Activated naive CD8-positive, alpha-beta T cell treated with anti-CD3 and anti-CD28 coated beads, Interleukin-2, amount 10 ng/mL, durations not matched to agents 7 days and 5 days (primary cell): ENCODE measurements at regions not wholly inside any gene's neighbourhood (a gene's known extent, or its start where the extent isn't known, plus 50 kb on each side); places are given as distances from the start of the nearest gene placed in this dataset.

Experiments used
- ATAC-seq: fragments of 150-1000 bp; cut with Tn5 transposase; one replicate; pipeline ENCODE4 v1.10.0; 2021; ENCODE audit warnings: low read depth, moderate library complexity
- POLR2A ChIA-PET: fragments of 350-600 bp; sonication (Branson Sonifier 250); formaldehyde crosslinking; loops from one replicate; lab custom pipeline; 2021; ENCODE audit warnings: antibody characterized with exemption; lab: Charles Lee
- DNase-seq: peaks from one replicate; pipeline ENCODE4 v3.0.0; 2021
- H3K27ac Mint-ChIP-seq: one replicate; pipeline ENCODE4 v1.8.0; 2022; ENCODE audit warnings: mild to moderate bottlenecking, mixed read lengths
- H3K27me3 Mint-ChIP-seq: one replicate; pipeline ENCODE4 v1.8.0; 2022; ENCODE audit warnings: mild to moderate bottlenecking, moderate library complexity, mixed read lengths
- H3K36me3 Mint-ChIP-seq: one replicate; pipeline ENCODE4 v1.8.0; 2021; ENCODE audit warnings: mild to moderate bottlenecking, mixed read lengths
- H3K4me1 Mint-ChIP-seq: one replicate; pipeline ENCODE4 v1.8.0; 2021; ENCODE audit warnings: mixed read lengths
- H3K4me3 Mint-ChIP-seq: one replicate; pipeline ENCODE4 v1.8.0; 2022; ENCODE audit warnings: mild to moderate bottlenecking, moderate library complexity, mixed read lengths
- H3K9me3 Mint-ChIP-seq: one replicate; pipeline ENCODE4 v1.8.0; 2021; ENCODE audit warnings: mixed read lengths

- POLR2A ChIA-PET: no interaction called here
- no peak overlapping the region for H3K27ac Mint-ChIP-seq
- ATAC-seq (no peak), DNase-seq (no peak)
- no peak overlapping the region for H3K4me3 Mint-ChIP-seq
- H3K4me1 Mint-ChIP-seq: no peaks in the 10 kb centered on the region
- peaks cover 28% of the 10 kb centered on the region for H3K27me3 Mint-ChIP-seq
- H3K36me3 Mint-ChIP-seq: no peaks in the 10 kb centered on the region
- no peaks in the 10 kb centered on the region for H3K9me3 Mint-ChIP-seq
Measured at GRCh38 chr5:2030131-2030530, 147.4 kb upstream of the IRX4 start.

- no peaks in the 10 kb centered on the region for H3K4me1 Mint-ChIP-seq
- ATAC-seq (no peak), DNase-seq (no peak)
- POLR2A ChIA-PET: no interaction called here
- peaks cover 32% of the 10 kb centered on the region for H3K27me3 Mint-ChIP-seq
- H3K9me3 Mint-ChIP-seq: no peaks in the 10 kb centered on the region
- H3K27ac Mint-ChIP-seq: no peak overlapping the region
- no peak overlapping the region for H3K4me3 Mint-ChIP-seq
- H3K36me3 Mint-ChIP-seq: no peaks in the 10 kb centered on the region
Measured at GRCh38 chr5:2029206-2029605, 146.5 kb upstream of the IRX4 start.

DNA sequence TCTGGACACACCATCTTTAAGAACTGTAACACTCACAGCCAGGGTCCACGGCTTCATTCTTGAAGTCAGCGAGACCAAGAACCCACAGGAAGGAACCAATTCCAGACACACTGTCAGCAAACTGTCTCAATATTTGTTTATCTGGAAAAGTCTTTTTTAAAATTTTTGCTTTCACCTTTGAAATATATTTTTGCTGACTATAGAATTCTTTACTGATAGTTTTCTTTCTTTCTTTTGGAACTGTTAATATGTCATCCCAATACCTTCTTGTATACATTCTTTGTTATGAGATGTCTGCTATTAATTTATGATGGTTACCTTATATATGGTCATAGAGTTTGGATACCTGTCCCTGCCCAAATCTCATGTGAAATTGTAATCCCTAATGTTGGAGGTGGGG is 145.1 kb upstream of the IRX4 start:
- no peaks in the 10 kb centered on the region for H3K9me3 Mint-ChIP-seq
- ATAC-seq: no peak
- H3K36me3 Mint-ChIP-seq: no peaks in the 10 kb centered on the region
- no peak overlapping the region for H3K27ac Mint-ChIP-seq
- DNase-seq: no peak
- H3K4me3 Mint-ChIP-seq: no peak overlapping the region
- POLR2A ChIA-PET: no interaction called here
- H3K27me3 Mint-ChIP-seq: peaks cover 29% of the 10 kb centered on the region
- H3K4me1 Mint-ChIP-seq: no peaks in the 10 kb centered on the region

- Mint-ChIP-seq H3K4me3 (no peak overlapping the region), H3K36me3 (no peaks in the 10 kb centered on the region), H3K4me1 (no peaks in the 10 kb centered on the region), H3K27me3 (peaks cover 19% of the 10 kb centered on the region), H3K27ac (no peak overlapping the region), H3K9me3 (no peaks in the 10 kb centered on the region)
- DNase-seq (no peak), ATAC-seq (no peak)
- POLR2A ChIA-PET: no interaction called here
Measured at GRCh38 chr5:2024986-2025721, 142.4 kb upstream of the IRX4 start.

GRCh38 chr5:2023196-2023595 is 140.5 kb upstream of the IRX4 start:
- no peak overlapping the region for H3K27ac Mint-ChIP-seq

DNA sequence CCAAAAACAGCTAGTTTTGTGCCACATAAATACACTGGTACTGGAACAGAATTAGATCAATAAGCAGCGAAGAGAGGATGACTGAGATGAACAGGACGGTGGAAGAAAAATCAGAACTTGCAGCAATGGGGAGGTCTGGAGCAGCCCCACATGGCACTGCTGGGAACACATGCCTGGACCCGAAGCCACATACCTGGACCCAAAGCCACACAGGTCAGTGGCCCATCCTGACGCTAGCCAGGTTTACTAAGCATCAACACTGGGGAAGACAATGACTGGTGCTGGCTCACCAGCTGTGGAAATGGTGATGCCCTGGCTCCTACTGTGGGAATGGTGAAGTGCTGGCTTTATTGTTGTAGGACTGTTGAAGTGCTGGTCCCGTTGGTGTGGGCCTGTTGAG is 139.7 kb upstream of the IRX4 start:
- Mint-ChIP-seq H3K36me3 (no peaks in the 10 kb centered on the region), H3K4me3 (no peak overlapping the region), H3K27me3 (peaks cover 11% of the 10 kb centered on the region), H3K4me1 (no peaks in the 10 kb centered on the region), H3K27ac (no peak overlapping the region), H3K9me3 (no peaks in the 10 kb centered on the region)
- ATAC-seq: no peak
- DNase-seq: no peak
- POLR2A ChIA-PET: no interaction called here

More at GRCh38 chr5:2023196-2023595, 140.5 kb upstream of the IRX4 start:
- POLR2A ChIA-PET: no interaction called here
- H3K4me1 Mint-ChIP-seq: no peaks in the 10 kb centered on the region
- no peak for DNase-seq
- H3K27me3 Mint-ChIP-seq: peaks cover 14% of the 10 kb centered on the region
- no peaks in the 10 kb centered on the region for H3K9me3 Mint-ChIP-seq
- H3K36me3 Mint-ChIP-seq: no peaks in the 10 kb centered on the region
- no peak for ATAC-seq
- H3K4me3 Mint-ChIP-seq: no peak overlapping the region

DNA sequence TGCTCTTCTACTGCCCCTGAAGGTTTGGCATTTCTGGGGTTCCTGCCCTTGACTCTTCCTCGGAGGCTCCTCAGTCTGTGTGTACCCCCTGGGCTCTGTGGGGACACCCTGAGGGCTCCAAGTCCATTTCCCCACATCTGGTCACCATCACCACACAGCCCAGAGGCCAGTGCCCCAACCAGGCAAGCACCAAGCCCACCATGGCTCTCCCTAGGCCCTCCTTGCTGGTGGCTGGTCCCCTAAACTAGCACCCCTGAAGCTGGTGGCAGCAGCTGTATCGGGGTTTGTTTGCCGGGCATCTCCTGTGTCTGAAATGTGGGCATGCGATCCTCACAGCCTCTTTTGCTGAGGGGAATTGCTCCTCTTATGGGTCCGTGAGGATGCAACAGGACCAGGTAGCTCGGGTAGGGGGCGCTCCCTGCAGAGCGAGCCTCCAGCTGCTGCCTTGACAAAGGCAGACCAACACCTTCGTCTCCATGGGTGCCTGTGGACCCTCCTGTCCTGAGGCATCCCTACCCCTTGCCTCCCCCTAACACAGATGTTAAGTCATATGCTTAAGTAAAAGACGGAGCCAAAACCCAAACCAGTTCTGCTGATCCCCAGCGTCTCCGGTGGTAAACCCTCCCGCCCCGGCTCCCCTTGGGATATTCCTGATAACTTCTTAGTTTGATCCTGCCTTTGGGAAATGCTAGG is 138.9 kb upstream of the IRX4 start:
- Mint-ChIP-seq H3K9me3 (no peaks in the 10 kb centered on the region), H3K4me1 (no peaks in the 10 kb centered on the region), H3K36me3 (no peaks in the 10 kb centered on the region), H3K4me3 (no peak overlapping the region), H3K27ac (no peak overlapping the region), H3K27me3 (peaks cover 9% of the 10 kb centered on the region)
- DNase-seq (no peak), ATAC-seq (no peak)
- POLR2A ChIA-PET: no interaction called here

GRCh38 chr5:2020730-2021129 is 138.0 kb upstream of the IRX4 start:
- Mint-ChIP-seq H3K27ac (no peak overlapping the region), H3K4me1 (no peaks in the 10 kb centered on the region), H3K27me3 (peaks cover 9% of the 10 kb centered on the region), H3K9me3 (no peaks in the 10 kb centered on the region), H3K36me3 (no peaks in the 10 kb centered on the region), H3K4me3 (no peak overlapping the region)
- DNase-seq (no peak), ATAC-seq (no peak)
- POLR2A ChIA-PET: no interaction called here

DNA sequence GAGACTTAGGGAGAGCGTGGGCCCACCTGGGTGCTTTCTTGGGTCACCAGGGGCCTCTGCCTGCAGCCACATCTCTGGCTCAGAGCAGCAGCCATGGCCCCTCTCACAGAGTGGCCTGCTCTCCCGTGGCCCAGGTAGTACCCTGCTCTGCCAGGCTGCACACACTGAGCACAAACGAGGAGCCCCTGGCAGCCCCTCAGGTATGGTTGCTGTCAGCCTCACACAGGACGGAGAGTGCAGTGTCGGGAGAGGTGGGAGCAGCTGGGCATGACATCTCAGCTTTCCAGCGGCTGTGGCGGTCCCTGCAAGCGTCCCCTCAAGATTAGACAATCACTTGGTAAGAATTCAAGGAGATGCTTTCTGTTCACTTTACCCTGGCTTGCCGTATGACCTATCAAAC is 137.0 kb upstream of the IRX4 start:
- H3K27ac Mint-ChIP-seq: no peak overlapping the region
- H3K9me3 Mint-ChIP-seq: no peaks in the 10 kb centered on the region
- no peak for DNase-seq
- no peak overlapping the region for H3K4me3 Mint-ChIP-seq
- H3K36me3 Mint-ChIP-seq: no peaks in the 10 kb centered on the region
- POLR2A ChIA-PET: no interaction called here
- ATAC-seq: no peak
- no peaks in the 10 kb centered on the region for H3K4me1 Mint-ChIP-seq
- H3K27me3 Mint-ChIP-seq: peaks cover 5% of the 10 kb centered on the region

DNA sequence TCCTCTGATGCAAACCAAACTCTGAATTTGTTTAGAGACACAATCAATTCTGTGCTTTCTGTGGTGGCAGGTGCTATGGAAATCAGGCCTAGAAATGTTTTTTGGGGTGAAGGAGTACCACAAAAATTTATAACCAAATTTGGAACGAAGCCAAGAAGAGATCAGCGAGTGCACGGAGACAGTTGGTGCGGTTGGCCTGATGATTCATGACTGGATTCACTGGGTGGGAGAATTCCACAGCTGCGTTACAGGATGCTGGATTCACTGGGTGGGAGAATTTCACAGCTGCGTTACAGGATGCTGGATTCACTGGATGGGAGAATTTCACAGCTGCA is 135.6 kb upstream of the IRX4 start:
- no peak for DNase-seq
- Mint-ChIP-seq H3K4me1 (no peaks in the 10 kb centered on the region), H3K27ac (no peak overlapping the region), H3K36me3 (no peaks in the 10 kb centered on the region), H3K9me3 (no peaks in the 10 kb centered on the region), H3K4me3 (no peak overlapping the region), H3K27me3 (peaks cover 12% of the 10 kb centered on the region)
- no peak for ATAC-seq
- POLR2A ChIA-PET: no interaction called here

DNA sequence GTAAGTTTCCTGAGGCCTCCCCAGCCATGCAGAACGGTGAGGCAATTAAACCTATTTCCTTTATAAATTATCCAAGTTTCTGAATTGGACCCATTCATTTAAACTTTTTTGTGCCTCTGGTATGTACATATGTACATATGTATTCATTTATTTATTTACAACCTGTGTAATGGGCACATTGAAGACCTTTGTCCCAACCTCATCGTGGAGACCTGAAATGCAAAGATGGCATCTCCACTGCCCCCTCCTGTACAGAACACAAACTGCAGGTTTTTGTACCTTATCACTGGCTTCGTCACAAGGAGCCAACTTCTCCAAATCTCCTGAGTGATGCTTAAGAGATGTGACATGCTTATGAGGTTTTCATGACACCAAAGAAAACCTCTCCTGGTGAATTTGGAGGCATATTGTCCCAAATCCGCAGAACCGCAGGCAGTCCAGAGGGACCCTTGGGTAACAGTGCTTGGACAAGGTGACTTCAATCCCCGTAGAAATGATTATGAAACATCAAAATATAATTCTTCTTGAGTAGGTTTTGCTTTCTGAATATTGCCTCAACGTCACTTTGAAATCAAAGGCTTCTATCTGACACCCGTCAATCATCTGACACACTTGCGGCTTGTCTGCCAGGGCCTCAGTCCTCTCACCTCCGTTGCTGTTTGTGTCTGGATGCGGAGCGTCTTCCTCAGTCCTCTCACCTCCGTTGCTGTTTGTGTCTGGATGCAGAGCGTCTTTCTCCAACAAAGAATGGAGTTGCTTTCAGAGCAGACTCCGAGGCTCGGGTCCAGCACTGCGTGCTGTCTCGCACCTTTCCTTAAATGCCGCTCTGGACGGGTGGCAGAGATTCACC is 135.0 kb upstream of the IRX4 start:
- peaks cover 8% of the 10 kb centered on the region for H3K27me3 Mint-ChIP-seq
- H3K36me3 Mint-ChIP-seq: no peaks in the 10 kb centered on the region
- DNase-seq: no peak
- POLR2A ChIA-PET: no interaction called here
- no peak overlapping the region for H3K27ac Mint-ChIP-seq
- H3K9me3 Mint-ChIP-seq: no peaks in the 10 kb centered on the region
- H3K4me1 Mint-ChIP-seq: no peaks in the 10 kb centered on the region
- ATAC-seq: no peak
- no peak overlapping the region for H3K4me3 Mint-ChIP-seq

DNA sequence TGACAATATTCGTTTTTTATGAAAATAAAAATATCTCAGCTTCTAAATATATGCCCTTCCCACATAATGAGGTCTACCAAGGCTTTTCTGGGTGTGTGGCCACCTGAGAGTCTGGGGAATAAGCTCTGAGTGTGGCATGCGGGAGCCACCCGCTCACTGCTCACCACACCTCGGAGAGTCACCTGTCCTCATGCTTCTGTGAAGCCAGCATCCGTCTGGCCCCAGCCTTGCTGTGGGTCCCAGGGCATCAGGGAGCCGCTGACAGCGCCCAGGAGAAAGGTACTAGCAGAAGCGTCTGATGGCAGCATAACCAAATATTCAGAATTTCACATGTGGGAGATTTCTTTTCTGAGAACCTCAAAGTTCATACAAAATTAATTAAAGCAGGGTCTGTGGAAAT is 133.2 kb upstream of the IRX4 start:
- Mint-ChIP-seq H3K9me3 (no peaks in the 10 kb centered on the region), H3K36me3 (no peaks in the 10 kb centered on the region), H3K27me3 (peaks cover 10% of the 10 kb centered on the region), H3K4me3 (no peak overlapping the region), H3K4me1 (no peaks in the 10 kb centered on the region), H3K27ac (no peak overlapping the region)
- POLR2A ChIA-PET: no interaction called here
- ATAC-seq (no peak), DNase-seq (no peak)

DNA sequence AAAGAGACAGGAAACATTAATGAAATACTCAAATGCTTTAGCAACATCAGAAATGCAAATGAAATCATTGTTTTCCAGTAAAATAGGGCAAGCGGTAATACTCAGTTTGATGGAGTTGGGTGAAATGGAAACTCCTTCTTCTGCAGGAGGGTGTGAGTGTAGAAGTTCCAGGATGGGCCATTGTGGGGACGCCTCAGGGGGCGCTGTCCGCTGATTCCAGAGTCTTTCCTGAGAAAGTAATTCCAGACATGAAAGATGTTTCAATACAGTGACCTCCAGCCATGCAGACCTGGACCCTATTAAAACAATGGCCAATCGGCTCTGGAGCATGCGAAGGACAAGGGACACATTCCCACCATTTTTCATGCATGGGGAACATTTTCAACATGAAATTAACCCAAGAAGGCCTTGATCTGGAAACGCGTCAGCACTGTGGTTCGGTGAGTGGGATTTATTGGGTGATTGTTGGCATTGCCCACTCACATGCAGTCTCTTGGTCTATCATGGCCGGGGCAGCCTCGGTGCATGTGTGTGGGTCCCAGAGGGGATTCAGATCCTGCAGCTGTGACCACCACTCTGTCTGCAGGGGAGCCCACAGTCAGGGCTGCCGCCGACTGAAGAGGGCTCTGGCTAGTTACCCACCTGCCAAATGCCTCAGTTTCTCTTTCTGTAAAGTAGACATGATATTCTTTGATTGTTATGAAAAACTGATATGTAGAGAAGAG is 132.6 kb upstream of the IRX4 start:
- H3K9me3 Mint-ChIP-seq: no peaks in the 10 kb centered on the region
- no peak for DNase-seq
- no peak overlapping the region for H3K4me3 Mint-ChIP-seq
- H3K27me3 Mint-ChIP-seq: peaks cover 10% of the 10 kb centered on the region
- POLR2A ChIA-PET: no interaction called here
- ATAC-seq: no peak
- H3K27ac Mint-ChIP-seq: no peak overlapping the region
- H3K4me1 Mint-ChIP-seq: no peaks in the 10 kb centered on the region
- no peaks in the 10 kb centered on the region for H3K36me3 Mint-ChIP-seq
